H9 (cell line): ENCODE measurements at regions not wholly inside any gene's neighbourhood (a gene's known extent, or its start where the extent isn't known, plus 50 kb on each side); places are given as distances from the start of the nearest gene placed in this dataset.
"Not testable (repeated sequence)": the region's sequence is repeated elsewhere in the genome, so short reads cannot be mapped to it uniquely, and the experiment has no call there.

Source experiments
- DNase-seq: peaks from one replicate; pipeline ENCODE4 v3.0.0-alpha.2; 2017
- H2AFZ ChIP-seq: one replicate; pipeline ENCODE4 v1.6.1; 2013; ENCODE audit warnings: mild to moderate bottlenecking, low read length, control low read depth, moderate library complexity
- H2AK5ac ChIP-seq: 2 replicates; pipeline ENCODE4 v1.6.1; 2013; ENCODE audit warnings: low read length, control low read depth, mixed read lengths; ENCODE audit not compliant: insufficient read length
- H2BK120ac ChIP-seq: one replicate; pipeline ENCODE4 v1.6.1; 2013; ENCODE audit warnings: low read depth, mild to moderate bottlenecking, low read length, control low read depth, inconsistent platforms; ENCODE audit not compliant: poor library complexity, severe bottlenecking
- H2BK12ac ChIP-seq: 2 replicates; pipeline ENCODE4 v1.6.1; 2013; ENCODE audit warnings: low read length, control low read depth, mixed read lengths, low read depth; ENCODE audit not compliant: insufficient read length
- H2BK15ac ChIP-seq: 2 replicates; pipeline ENCODE4 v1.6.1; 2013; ENCODE audit warnings: low read depth, low read length, control low read depth
- H2BK20ac ChIP-seq: one replicate; pipeline ENCODE4 v1.6.1; 2013; ENCODE audit warnings: low read depth, mild to moderate bottlenecking, low read length, control low read depth, inconsistent platforms; ENCODE audit not compliant: poor library complexity, severe bottlenecking
- H2BK5ac ChIP-seq: 2 replicates; pipeline ENCODE4 v1.6.1; 2013; ENCODE audit warnings: low read length, control low read depth, mixed read lengths; ENCODE audit not compliant: insufficient read length
- H3K14ac ChIP-seq: 2 replicates; pipeline ENCODE4 v1.6.1; 2013; ENCODE audit warnings: low read length, control low read depth; ENCODE audit not compliant: insufficient read depth
- H3K18ac ChIP-seq: 2 replicates; pipeline ENCODE4 v1.6.1; 2013; ENCODE audit warnings: low read depth, mild to moderate bottlenecking, mixed read lengths, low read length, control low read depth; ENCODE audit not compliant: insufficient read length
- H3K23ac ChIP-seq: 2 replicates; pipeline ENCODE4 v1.6.1; 2013; ENCODE audit warnings: low read length, control low read depth, mixed read lengths, low read depth; ENCODE audit not compliant: insufficient read length
- H3K23me2 ChIP-seq: 2 replicates; pipeline ENCODE4 v1.6.1; 2013; ENCODE audit warnings: low read depth, mild to moderate bottlenecking, mixed read lengths, low read length, control low read depth; ENCODE audit not compliant: insufficient read length, poor library complexity, severe bottlenecking
- H3K27ac ChIP-seq: 2 replicates; pipeline ENCODE4 v1.5.1; 2013; ENCODE audit warnings: low read length, control low read depth, mixed read lengths, low read depth; ENCODE audit not compliant: insufficient read length
- H3K27me3 ChIP-seq: 2 replicates; pipeline ENCODE4 v1.6.1; 2013; ENCODE audit warnings: low read length, control low read depth, inconsistent platforms; ENCODE audit not compliant: insufficient read depth
- H3K4ac ChIP-seq: 2 replicates; pipeline ENCODE4 v1.6.1; 2013; ENCODE audit warnings: low read depth, mild to moderate bottlenecking, control low read depth, inconsistent platforms, low read length, moderate library complexity
- H3K4me1 ChIP-seq: 2 replicates; pipeline ENCODE4 v1.6.1; 2013; ENCODE audit warnings: low read length, control low read depth, inconsistent platforms; ENCODE audit not compliant: insufficient read depth
- H3K4me2 ChIP-seq: 2 replicates; pipeline ENCODE4 v1.6.1; 2013; ENCODE audit warnings: low read length, control low read depth, mixed read lengths; ENCODE audit not compliant: insufficient read length, insufficient read depth
- H3K56ac ChIP-seq: 2 replicates; pipeline ENCODE4 v1.6.1; 2013; ENCODE audit warnings: low read depth, mild to moderate bottlenecking, mixed read lengths, low read length, control low read depth; ENCODE audit not compliant: insufficient read length
- H3K79me1 ChIP-seq: 2 replicates; pipeline ENCODE4 v1.6.1; 2013; ENCODE audit warnings: low read depth, mild to moderate bottlenecking, moderate library complexity, low read length, control low read depth, inconsistent platforms; ENCODE audit not compliant: insufficient read depth, poor library complexity, severe bottlenecking
- H3K79me2 ChIP-seq: 2 replicates; pipeline ENCODE4 v1.6.1; 2013; ENCODE audit warnings: low read length, control low read depth, inconsistent platforms; ENCODE audit not compliant: insufficient read depth
- H3K9ac ChIP-seq: 2 replicates; pipeline ENCODE4 v1.6.1; 2013; ENCODE audit warnings: low read length, control low read depth, mixed read lengths; ENCODE audit not compliant: insufficient read length; ENCODE audit errors: extremely low read depth
- H3K9me3 ChIP-seq: one replicate; pipeline ENCODE4 v1.6.1; 2013; ENCODE audit warnings: low read depth, low read length, inconsistent platforms; ENCODE audit not compliant: control insufficient read depth
- H3T11ph ChIP-seq: one replicate; pipeline ENCODE4 v1.6.1; 2013; ENCODE audit warnings: mild to moderate bottlenecking, low read length, control low read depth, inconsistent platforms
- H4K20me1 ChIP-seq: one replicate; pipeline ENCODE4 v1.6.1; 2013; ENCODE audit not compliant: control insufficient read depth, insufficient read length, insufficient read depth
- H4K5ac ChIP-seq: 2 replicates; pipeline ENCODE4 v1.6.1; 2013; ENCODE audit warnings: low read depth, mild to moderate bottlenecking, mixed read lengths, low read length, control low read depth; ENCODE audit not compliant: insufficient read length
- H4K8ac ChIP-seq: replicated peaks from 2 replicates; pipeline ENCODE4 v1.6.1; 2013; ENCODE audit warnings: low read length, control low read depth, mixed read lengths, low read depth; ENCODE audit not compliant: insufficient read length
- H4K91ac ChIP-seq: 2 replicates; pipeline ENCODE4 v1.6.1; 2013; ENCODE audit warnings: low read depth, mild to moderate bottlenecking, moderate library complexity, mixed read lengths, low read length, control low read depth; ENCODE audit not compliant: insufficient read length
- H3K27ac Mint-ChIP-seq, 3 experiments: 2 replicates in 2 of 3; 3 replicates in 1 of 3; pipeline ENCODE4 v1.8.0; 2020 to 2021; ENCODE audit warnings: mixed read lengths in 3 of 3, mild to moderate bottlenecking in 1 of 3, moderate library complexity in 1 of 3
- H3K27me3 Mint-ChIP-seq: 2 replicates; pipeline ENCODE4 v1.8.0; 2021; ENCODE audit warnings: low read depth, mild to moderate bottlenecking, moderate library complexity, mixed read lengths
- H3K36me3 Mint-ChIP-seq, 3 experiments: 2 replicates in 2 of 3; 3 replicates in 1 of 3; pipeline ENCODE4 v1.8.0; 2020 to 2021; ENCODE audit warnings: low read depth in 3 of 3, mixed read lengths in 3 of 3; ENCODE audit not compliant: insufficient read depth in 1 of 3
- H3K4me1 Mint-ChIP-seq, 2 experiments: 2 replicates each; pipeline ENCODE4 v1.8.0; 2020; ENCODE audit warnings: mixed read lengths in 2 of 2
- H3K4me3 Mint-ChIP-seq, 2 experiments: 2 replicates in 1 of 2; 3 replicates in 1 of 2; pipeline ENCODE4 v1.8.0; 2020 to 2021; ENCODE audit warnings: mild to moderate bottlenecking in 2 of 2, mixed read lengths in 2 of 2, moderate library complexity in 1 of 2
- H3K9me3 Mint-ChIP-seq, 2 experiments: 2 replicates in 1 of 2; 3 replicates in 1 of 2; pipeline ENCODE4 v1.8.0; 2020; ENCODE audit warnings: mild to moderate bottlenecking in 2 of 2, mixed read lengths in 2 of 2, moderate library complexity in 1 of 2
- WGBS: extraction: QIAGEN DNeasy Blood & Tissue Kit; methylation state at CpG from one replicate; pipeline ENCODE4 v1.1.7; 2013; ENCODE audit warnings: missing lambda C conversion rate, low lambda C conversion rate, mixed read lengths; ENCODE audit not compliant: insufficient read length; ENCODE audit errors: extremely low coverage; 5-methylcytosine and 5-hydroxymethylcytosine counted together
- TF ChIP-seq, protein P1 (sequence below): fragments of 200-600 bp; sonication (generic); conservative IDR thresholded peaks from 3 replicates; pipeline ENCODE4 v1.8.0; 2021; ENCODE audit warnings: antibody characterized with exemption, mild to moderate bottlenecking

DNA sequence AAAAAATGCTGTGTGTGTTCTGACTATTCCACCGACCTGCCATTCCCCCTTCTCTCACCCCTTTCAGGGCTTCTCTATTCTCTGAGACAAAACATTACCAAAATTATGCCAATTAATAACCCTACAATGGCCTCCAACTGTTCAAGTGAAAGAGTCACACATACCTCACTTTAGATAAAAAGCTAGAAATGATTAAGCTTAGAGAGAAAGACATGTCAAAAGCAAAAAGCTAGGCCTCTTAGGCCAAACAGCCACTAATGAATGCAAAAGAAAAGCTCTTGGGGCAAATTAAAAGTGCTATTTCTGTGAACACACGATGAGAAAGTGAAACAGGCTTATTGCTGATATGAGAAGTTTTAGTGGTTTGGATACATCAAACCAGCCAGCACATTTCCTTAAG is 279.6 kb upstream of the GRAMD2B start:
- H3K4me1 ChIP-seq, result no peaks in the 10 kb centered on the region; the same call in 1 of the 2 replicates
- H2AFZ ChIP-seq, result no peak overlapping the region
- no peak overlapping the region for H2AK5ac ChIP-seq
- WGBS, result no CpG with 5 or more reads among the region's 2 CpGs
- Mint-ChIP-seq H3K27ac (no peak overlapping the region), H3K27me3 (no peaks in the 10 kb centered on the region), H3K4me3 (no peak overlapping the region), H3K9me3 (no peaks in the 10 kb centered on the region), H3K4me1 (peaks cover 17 to 20% of the 10 kb centered on the region in 2 experiments), H3K36me3 (0 out of 7 replicates have a peak, but pooled peaks cover 0 to 3% (median 0%) of the 10 kb centered on the region in 3 experiments)
- no peak overlapping the region for H3K14ac ChIP-seq
- TF ChIP-seq, protein P1, sequence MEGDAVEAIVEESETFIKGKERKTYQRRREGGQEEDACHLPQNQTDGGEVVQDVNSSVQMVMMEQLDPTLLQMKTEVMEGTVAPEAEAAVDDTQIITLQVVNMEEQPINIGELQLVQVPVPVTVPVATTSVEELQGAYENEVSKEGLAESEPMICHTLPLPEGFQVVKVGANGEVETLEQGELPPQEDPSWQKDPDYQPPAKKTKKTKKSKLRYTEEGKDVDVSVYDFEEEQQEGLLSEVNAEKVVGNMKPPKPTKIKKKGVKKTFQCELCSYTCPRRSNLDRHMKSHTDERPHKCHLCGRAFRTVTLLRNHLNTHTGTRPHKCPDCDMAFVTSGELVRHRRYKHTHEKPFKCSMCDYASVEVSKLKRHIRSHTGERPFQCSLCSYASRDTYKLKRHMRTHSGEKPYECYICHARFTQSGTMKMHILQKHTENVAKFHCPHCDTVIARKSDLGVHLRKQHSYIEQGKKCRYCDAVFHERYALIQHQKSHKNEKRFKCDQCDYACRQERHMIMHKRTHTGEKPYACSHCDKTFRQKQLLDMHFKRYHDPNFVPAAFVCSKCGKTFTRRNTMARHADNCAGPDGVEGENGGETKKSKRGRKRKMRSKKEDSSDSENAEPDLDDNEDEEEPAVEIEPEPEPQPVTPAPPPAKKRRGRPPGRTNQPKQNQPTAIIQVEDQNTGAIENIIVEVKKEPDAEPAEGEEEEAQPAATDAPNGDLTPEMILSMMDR, result no peak
- DNase-seq, result no peak
- H3K18ac ChIP-seq, result no peak overlapping the region
- H3K23me2 ChIP-seq, result no peaks in the 10 kb centered on the region
- H4K91ac ChIP-seq, result no peak overlapping the region
- no peak overlapping the region for H3K23ac ChIP-seq
- no peak overlapping the region for H3K4me2 ChIP-seq
- H3K4ac ChIP-seq, result no peak overlapping the region
- no peak overlapping the region for H2BK5ac ChIP-seq
- no peaks in the 10 kb centered on the region for H4K20me1 ChIP-seq
- H2BK20ac ChIP-seq, result no peak overlapping the region
- H2BK12ac ChIP-seq, result no peak overlapping the region
- H3K56ac ChIP-seq, result no peak overlapping the region
- no peaks in the 10 kb centered on the region for H3K79me1 ChIP-seq
- no peak overlapping the region for H3K27ac ChIP-seq
- H2BK120ac ChIP-seq, result no peak overlapping the region
- no peak overlapping the region for H4K8ac ChIP-seq
- no peak overlapping the region for H4K5ac ChIP-seq
- H3K27me3 ChIP-seq, result no peaks in the 10 kb centered on the region
- H2BK15ac ChIP-seq, result no peak overlapping the region
- no peaks in the 10 kb centered on the region for H3K9me3 ChIP-seq
- no peak overlapping the region for H3T11ph ChIP-seq
- H3K9ac ChIP-seq, result no peak overlapping the region
- H3K79me2 ChIP-seq, result no peaks in the 10 kb centered on the region

DNA sequence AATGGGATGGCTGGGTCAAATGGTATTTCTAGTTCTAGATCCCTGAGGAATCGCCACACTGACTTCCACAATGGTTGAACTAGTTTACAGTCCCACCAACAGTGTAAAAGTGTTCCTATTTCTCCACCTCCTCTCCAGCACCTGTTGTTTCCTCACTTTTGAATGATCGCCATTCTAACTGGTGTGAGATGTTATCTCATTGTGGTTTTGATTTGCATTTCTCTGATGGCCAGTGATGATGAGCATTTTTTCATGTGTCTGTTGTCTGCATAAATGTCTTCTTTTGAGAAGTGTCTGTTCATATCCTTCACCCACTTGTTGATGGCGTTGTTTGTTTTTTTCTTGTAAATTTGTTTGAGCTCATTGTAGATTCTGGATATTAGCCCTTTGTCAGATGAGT is 272.9 kb upstream of the GRAMD2B start:
- H3K27me3 Mint-ChIP-seq, H2BK5ac ChIP-seq, H3K23ac ChIP-seq: not testable (repeated sequence)

More for the DNA sequence above, 272.9 kb upstream of the GRAMD2B start:
- not testable (repeated sequence) for H2BK20ac ChIP-seq, H2BK15ac ChIP-seq, H4K91ac ChIP-seq, H3K4me1 ChIP-seq, H2AK5ac ChIP-seq, H3K79me2 ChIP-seq, H3K56ac ChIP-seq, H4K5ac ChIP-seq, H2BK120ac ChIP-seq, H3K9me3 ChIP-seq, H3K4ac ChIP-seq, H3T11ph ChIP-seq, H3K18ac ChIP-seq, H3K23me2 ChIP-seq, H4K8ac ChIP-seq, DNase-seq, H3K27ac ChIP-seq, H3K4me3 Mint-ChIP-seq, H3K4me1 Mint-ChIP-seq, H2BK12ac ChIP-seq, H3K9ac ChIP-seq, H2AFZ ChIP-seq, H3K27me3 ChIP-seq, H4K20me1 ChIP-seq, H3K79me1 ChIP-seq, H3K27ac Mint-ChIP-seq, H3K4me2 ChIP-seq, H3K14ac ChIP-seq
- no CpG with 5 or more reads among the region's 3 CpGs for WGBS
- H3K9me3 Mint-ChIP-seq, result peaks cover 18 to 20% of the 10 kb centered on the region in 2 experiments
- H3K36me3 Mint-ChIP-seq, result peaks cover 8 to 21% (median 9%) of the 10 kb centered on the region in 3 experiments; a peak in 6 of 7 replicates
